NT2/D1 (cell line): ENCODE measurements at regions not wholly inside any gene's neighbourhood (a gene's known extent, or its start where the extent isn't known, plus 50 kb on each side); places are given as distances from the start of the nearest gene placed in this dataset.

Experiments used
- DNase-seq: peaks from one replicate; pipeline ENCODE4 v3.0.0-alpha.2; 2011; ENCODE audit warnings: low read depth, low spot score
- H3K27me3 ChIP-seq: 2 replicates; pipeline ENCODE4 v1.6.0; 2011; ENCODE audit warnings: mild to moderate bottlenecking; ENCODE audit not compliant: insufficient read length, insufficient read depth
- H3K36me3 ChIP-seq: 2 replicates; pipeline ENCODE4 v1.6.1; 2011; ENCODE audit warnings: mild to moderate bottlenecking, low read length, mixed read lengths; ENCODE audit not compliant: insufficient read depth, insufficient read length
- H3K4me1 ChIP-seq: 2 replicates; pipeline ENCODE4 v1.5.1; 2011; ENCODE audit not compliant: insufficient read depth, insufficient read length
- H3K4me3 ChIP-seq: 2 replicates; pipeline ENCODE4 v1.5.1; 2011; ENCODE audit warnings: low read depth; ENCODE audit not compliant: insufficient read length
- H3K9ac ChIP-seq: 2 replicates; pipeline ENCODE4 v1.6.0; 2011; ENCODE audit warnings: low read depth; ENCODE audit not compliant: insufficient read length
- H3K9me3 ChIP-seq: 2 replicates; pipeline ENCODE4 v1.5.1; 2011; ENCODE audit warnings: mild to moderate bottlenecking, low read length; ENCODE audit not compliant: insufficient read depth
- SUZ12 ChIP-seq: IDR thresholded peaks from 2 replicates; pipeline ENCODE4 v1.6.1; 2011; ENCODE audit not compliant: insufficient read length, insufficient read depth; ENCODE audit errors: extremely low read depth
- YY1 ChIP-seq: IDR thresholded peaks from 2 replicates; pipeline ENCODE4 v1.6.1; 2011; ENCODE audit not compliant: insufficient read length, insufficient read depth
- ZNF274 ChIP-seq: IDR thresholded peaks from 2 replicates; pipeline ENCODE4 v1.6.1; 2011; ENCODE audit warnings: mild to moderate bottlenecking, low read depth, low read length

DNA sequence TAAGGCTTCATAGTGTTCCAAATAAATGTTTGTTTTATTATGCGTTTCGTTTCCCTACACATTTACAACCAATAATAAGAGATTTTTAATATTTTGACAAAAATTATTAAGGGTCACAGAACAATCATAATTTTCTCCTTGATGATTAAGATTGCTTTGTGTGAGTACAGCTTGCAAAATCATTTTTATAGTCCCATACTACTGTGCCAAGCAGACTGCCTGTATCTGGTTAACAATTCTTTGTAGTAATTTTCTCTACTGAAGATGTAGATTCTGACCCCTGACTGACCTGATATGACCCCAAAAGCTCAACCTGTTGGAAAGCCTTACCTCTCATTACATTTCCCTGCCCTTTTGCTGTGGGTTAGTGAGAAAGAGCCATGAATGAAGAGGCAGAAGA is 311.9 kb upstream of the PIK3R1 start:
- no peaks in the 10 kb centered on the region for H3K9me3 ChIP-seq
- no peak overlapping the region for H3K9ac ChIP-seq
- no peak for DNase-seq
- no peak for TF ChIP-seq YY1
- TF ChIP-seq ZNF274: no peak
- TF ChIP-seq SUZ12: no peak
- H3K36me3 ChIP-seq: no peaks in the 10 kb centered on the region
- no peaks in the 10 kb centered on the region for H3K27me3 ChIP-seq
- no peak overlapping the region for H3K4me3 ChIP-seq
- H3K4me1 ChIP-seq: no peaks in the 10 kb centered on the region

- Histone ChIP-seq H3K9ac (no peak overlapping the region), H3K9me3 (no peaks in the 10 kb centered on the region), H3K36me3 (no peaks in the 10 kb centered on the region), H3K4me3 (no peak overlapping the region), H3K4me1 (no peaks in the 10 kb centered on the region), H3K27me3 (no peaks in the 10 kb centered on the region)
- no peak for DNase-seq
- TF ChIP-seq ZNF274 (no peak), YY1 (no peak)
Observed at GRCh38 chr5:67903121-67903520, 312.4 kb upstream of the PIK3R1 start.

DNA sequence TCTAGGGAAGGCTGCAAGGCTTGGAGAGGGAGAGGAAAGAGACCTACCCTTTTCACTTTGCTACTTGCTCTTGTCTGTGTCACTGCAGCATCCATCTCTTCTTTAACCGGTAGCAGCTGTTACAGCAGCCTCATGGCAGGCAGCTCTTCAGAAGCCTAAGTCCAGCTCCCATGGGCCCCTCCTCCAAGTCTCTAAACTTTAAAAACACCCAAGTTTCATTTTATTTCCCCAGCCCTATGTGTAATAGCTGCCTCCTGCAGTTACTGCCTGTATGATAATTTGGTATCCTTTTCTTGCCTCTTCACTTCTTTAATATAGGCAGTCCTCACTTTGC is 313.1 kb upstream of the PIK3R1 start:
- no peak for TF ChIP-seq YY1
- TF ChIP-seq SUZ12: no peak
- TF ChIP-seq ZNF274: no peak

GRCh38 chr5:67901814-67902496 is 313.6 kb upstream of the PIK3R1 start:
- Histone ChIP-seq H3K9me3 (no peaks in the 10 kb centered on the region), H3K4me3 (no peak overlapping the region), H3K9ac (no peak overlapping the region), H3K4me1 (no peaks in the 10 kb centered on the region), H3K27me3 (no peaks in the 10 kb centered on the region), H3K36me3 (no peaks in the 10 kb centered on the region)
- DNase-seq: no peak
- TF ChIP-seq YY1 (no peak), SUZ12 (no peak), ZNF274 (no peak)

More for the DNA sequence above, 313.1 kb upstream of the PIK3R1 start:
- no peak for DNase-seq
- Histone ChIP-seq H3K4me1 (no peaks in the 10 kb centered on the region), H3K9me3 (no peaks in the 10 kb centered on the region), H3K36me3 (no peaks in the 10 kb centered on the region), H3K9ac (no peak overlapping the region), H3K27me3 (no peaks in the 10 kb centered on the region), H3K4me3 (no peak overlapping the region)

GRCh38 chr5:67900514-67900913 is 315.0 kb upstream of the PIK3R1 start:
- no peak for TF ChIP-seq SUZ12
- no peak for TF ChIP-seq ZNF274
- no peak for TF ChIP-seq YY1
- Histone ChIP-seq H3K9ac (no peak overlapping the region), H3K4me1 (no peaks in the 10 kb centered on the region), H3K27me3 (no peaks in the 10 kb centered on the region), H3K36me3 (no peaks in the 10 kb centered on the region), H3K4me3 (no peak overlapping the region), H3K9me3 (peaks cover 7% of the 10 kb centered on the region; the same call in 1 of the 2 replicates)
- no peak for DNase-seq

DNA sequence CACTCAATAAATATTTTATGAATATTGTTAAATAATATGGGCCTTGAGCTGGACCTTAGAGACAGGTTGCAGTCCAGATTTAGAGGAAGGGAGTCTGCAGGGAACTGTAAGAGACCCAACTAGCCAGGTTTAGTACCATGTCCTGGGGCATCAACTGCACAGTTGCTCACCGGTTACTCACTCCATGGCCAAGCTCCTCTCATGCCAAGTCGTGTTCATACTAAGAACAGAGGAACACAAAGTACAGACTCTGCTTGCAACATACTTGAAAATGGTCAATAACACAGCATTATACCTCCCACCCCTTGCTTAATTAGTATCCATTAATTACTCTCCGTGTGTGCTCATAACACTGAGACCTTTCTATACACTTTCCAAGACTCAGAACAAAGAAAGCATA is 317.6 kb upstream of the PIK3R1 start:
- Histone ChIP-seq H3K4me1 (no peaks in the 10 kb centered on the region), H3K27me3 (no peaks in the 10 kb centered on the region), H3K9ac (no peak overlapping the region), H3K36me3 (no peaks in the 10 kb centered on the region), H3K9me3 (peaks cover 7% of the 10 kb centered on the region; the same call in 1 of the 2 replicates), H3K4me3 (no peak overlapping the region)
- TF ChIP-seq YY1: no peak
- no peak for TF ChIP-seq SUZ12
- TF ChIP-seq ZNF274: no peak
- no peak for DNase-seq

- Histone ChIP-seq H3K9ac (no peak overlapping the region), H3K4me1 (no peaks in the 10 kb centered on the region), H3K27me3 (no peaks in the 10 kb centered on the region), H3K4me3 (no peak overlapping the region), H3K9me3 (peaks cover 7% of the 10 kb centered on the region; the same call in 1 of the 2 replicates), H3K36me3 (no peaks in the 10 kb centered on the region)
- DNase-seq: no peak
- TF ChIP-seq SUZ12 (no peak), ZNF274 (no peak), YY1 (no peak)
Observed at GRCh38 chr5:67897431-67897830, 318.1 kb upstream of the PIK3R1 start.
